CD14-positive monocyte (primary cell): ENCODE measurements at regions not wholly inside any gene's neighbourhood (a gene's known extent, or its start where the extent isn't known, plus 50 kb on each side); places are given as distances from the start of the nearest gene placed in this dataset.

Experiments used
- DNase-seq, 3 donors: peaks; one replicate each; pipeline ENCODE4 v3.0.0-alpha.2; 2011 to 2022
- H2AFZ ChIP-seq: 2 replicates; pipeline ENCODE4 v1.6.0; 2012; ENCODE audit warnings: mild to moderate bottlenecking, low read depth, low read length, inconsistent platforms; ENCODE audit not compliant: insufficient read depth, poor library complexity, severe bottlenecking
- H3K27ac ChIP-seq, 2 donors: 1 replicate in 1 of 2; 2 replicates in 1 of 2; pipeline ENCODE4 v1.5.1; 2012 to 2013; ENCODE audit warnings: low read length in 2 of 2, control low read depth in 1 of 2, inconsistent platforms in 1 of 2, low read depth in 1 of 2, mild to moderate bottlenecking in 1 of 2
- H3K27me3 ChIP-seq, 2 donors: one replicate each; pipeline versions ENCODE4 v1.6.0 to v1.6.1; 2011 to 2013; ENCODE audit warnings: low read length in 2 of 2; ENCODE audit not compliant: control insufficient read depth in 2 of 2, insufficient read depth in 2 of 2
- H3K36me3 ChIP-seq, 2 donors: replicated peaks in 1 of 2; 1 replicate in 1 of 2; 2 replicates in 1 of 2; pipeline versions ENCODE4 v1.5.1 to v1.6.1; 2012 to 2013; ENCODE audit warnings: low read length in 2 of 2, control low read depth in 1 of 2, inconsistent platforms in 1 of 2, mild to moderate bottlenecking in 1 of 2; ENCODE audit not compliant: insufficient read depth in 2 of 2, control insufficient read depth in 1 of 2
- H3K4me1 ChIP-seq, 2 donors: 1 replicate in 1 of 2; 2 replicates in 1 of 2; pipeline versions ENCODE4 v1.5.1 to v1.6.1; 2012 to 2013; ENCODE audit warnings: low read length in 2 of 2, control low read depth in 1 of 2, inconsistent platforms in 1 of 2, mild to moderate bottlenecking in 1 of 2, moderate library complexity in 1 of 2; ENCODE audit not compliant: insufficient read depth in 2 of 2, control insufficient read depth in 1 of 2
- H3K4me2 ChIP-seq: replicated peaks from 2 replicates; pipeline ENCODE3; 2012; ENCODE audit warnings: low read length, moderate library complexity, mild to moderate bottlenecking; ENCODE audit not compliant: poor library complexity, severe bottlenecking; ENCODE audit errors: extremely low read depth
- H3K4me3 ChIP-seq, 3 experiments: fragments of 200-600 bp in 1 of 3; sonication (generic) in 1 of 3; replicated peaks in 1 of 3; 1 replicate in 2 of 3; 2 replicates in 1 of 3; pipeline ENCODE4 v1.5.1; 2011 to 2013; ENCODE audit warnings: low read length in 3 of 3, mild to moderate bottlenecking in 3 of 3, control low read depth in 2 of 3, low read depth in 2 of 3, inconsistent platforms in 1 of 3, moderate library complexity in 1 of 3
- H3K79me2 ChIP-seq: 2 replicates; pipeline ENCODE4 v1.6.0; 2012; ENCODE audit warnings: mild to moderate bottlenecking, control low read depth, inconsistent platforms, low read length, moderate library complexity; ENCODE audit not compliant: insufficient read depth
- H3K9ac ChIP-seq: 2 replicates; pipeline ENCODE4 v1.6.0; 2017; ENCODE audit warnings: low read length, mild to moderate bottlenecking; ENCODE audit not compliant: insufficient read depth, poor library complexity, severe bottlenecking
- H3K9me3 ChIP-seq, 2 donors: replicated peaks in 1 of 2; 1 replicate in 1 of 2; 2 replicates in 1 of 2; pipeline versions ENCODE4 v1.5.1 to v1.6.1; 2012 to 2013; ENCODE audit warnings: low read length in 2 of 2, control low read depth in 1 of 2; ENCODE audit not compliant: control insufficient read depth in 1 of 2, insufficient read depth in 1 of 2
- H4K20me1 ChIP-seq: 2 replicates; pipeline ENCODE4 v1.6.0; 2012; ENCODE audit warnings: mild to moderate bottlenecking, low read length, control low read depth, moderate library complexity; ENCODE audit not compliant: insufficient read depth
- H3K27ac Mint-ChIP-seq, 7 donors: one replicate each; pipeline ENCODE4 v1.8.0; 2020; ENCODE audit warnings: mild to moderate bottlenecking in 7 of 7, mixed read lengths in 7 of 7, moderate library complexity in 6 of 7, inconsistent platforms in 2 of 7
- H3K27me3 Mint-ChIP-seq, 3 donors: one replicate each; pipeline ENCODE4 v1.8.0; 2021 to 2022; ENCODE audit warnings: low read depth in 3 of 3, mild to moderate bottlenecking in 3 of 3, mixed read lengths in 3 of 3, moderate library complexity in 3 of 3, inconsistent platforms in 1 of 3
- H3K36me3 Mint-ChIP-seq, 2 donors: one replicate each; pipeline ENCODE4 v1.8.0; 2020; ENCODE audit warnings: mixed read lengths in 2 of 2, inconsistent platforms in 1 of 2, mild to moderate bottlenecking in 1 of 2
- H3K4me1 Mint-ChIP-seq: one replicate; pipeline ENCODE4 v1.8.0; 2020; ENCODE audit warnings: mild to moderate bottlenecking, mixed read lengths
- H3K4me3 Mint-ChIP-seq, 2 donors: one replicate each; pipeline ENCODE4 v1.8.0; 2020; ENCODE audit warnings: mild to moderate bottlenecking in 2 of 2, mixed read lengths in 2 of 2, moderate library complexity in 1 of 2
- H3K9me3 Mint-ChIP-seq, 7 donors: one replicate each; pipeline ENCODE4 v1.8.0; 2020 to 2022; ENCODE audit warnings: mixed read lengths in 7 of 7, mild to moderate bottlenecking in 6 of 7, moderate library complexity in 6 of 7, inconsistent platforms in 2 of 7
- WGBS: methylation state at CpG from one replicate; pipeline ENCODE4 v1.1.5; 2013; ENCODE audit warnings: missing lambda C conversion rate; ENCODE audit not compliant: insufficient coverage; 5-methylcytosine and 5-hydroxymethylcytosine counted together
- intact Hi-C, 2 donors: fragments of 100-400 bp; cut with micrococcal nuclease; formaldehyde crosslinking; loops; one replicate each; pipeline versions ENCODE4 v1.15.0 to v1.15.1; 2023
- TF ChIP-seq, protein P1 (sequence below): fragments of 200-600 bp; IDR thresholded peaks from one replicate; pipeline ENCODE4 v1.8.0; 2022; ENCODE audit warnings: antibody characterized with exemption, mild to moderate bottlenecking

DNA sequence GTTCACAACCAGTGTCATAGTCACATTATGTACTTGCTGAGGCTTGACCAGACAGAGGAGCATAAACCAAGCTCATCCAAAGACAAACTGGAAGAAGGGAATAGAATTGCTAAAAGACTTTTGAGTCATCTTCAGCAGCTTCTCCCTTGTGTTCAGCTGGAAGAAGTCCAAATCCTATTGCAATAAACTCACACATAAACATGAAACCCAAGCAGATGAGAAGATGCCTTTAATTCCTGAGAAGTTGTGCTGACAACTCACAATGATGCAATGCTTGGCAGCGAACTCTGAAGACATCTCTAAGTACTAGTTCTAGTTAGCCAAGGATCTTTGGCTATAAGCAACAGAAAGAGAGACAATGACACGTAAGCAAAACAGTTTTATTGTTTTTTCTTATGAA lies 642.1 kb downstream of the KCTD16 start:
- 56% methylated on average over 1 of the region's 2 CpGs for WGBS

DNA sequence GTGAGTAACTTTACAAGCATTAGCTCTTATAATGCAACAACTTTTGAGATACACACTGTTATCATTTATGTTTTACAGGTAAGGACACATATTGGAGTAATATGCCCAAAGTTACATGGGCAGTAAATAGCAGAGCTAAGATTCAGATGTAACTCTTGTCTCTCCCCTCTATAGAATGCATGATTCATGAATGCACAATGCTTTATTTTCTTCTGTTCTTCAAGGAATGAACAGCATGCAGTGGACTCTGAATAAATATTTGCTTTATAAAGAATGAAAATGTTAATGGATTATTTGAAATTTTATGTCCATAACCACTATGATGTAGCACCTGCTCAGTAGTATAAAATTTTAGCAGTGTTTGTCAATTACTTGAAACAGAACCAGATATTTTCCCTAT lies 629.5 kb downstream of the KCTD16 start:
- no peak overlapping the region for H2AFZ ChIP-seq
- no peaks in the 10 kb centered on the region for H3K9me3 ChIP-seq
- H3K4me3 ChIP-seq: no peak overlapping the region
- H3K27ac ChIP-seq: no peak overlapping the region
- no peak overlapping the region for H3K27ac Mint-ChIP-seq
- no peak overlapping the region for H3K4me3 Mint-ChIP-seq
- no peaks in the 10 kb centered on the region for H3K27me3 ChIP-seq
- intact Hi-C loops: no loop called here
- peaks cover 0 to 3% (median 0%) of the 10 kb centered on the region in 7 donors for H3K9me3 Mint-ChIP-seq
- no peaks in the 10 kb centered on the region for H3K4me1 ChIP-seq
- no peaks in the 10 kb centered on the region for H3K36me3 ChIP-seq
- no peaks in the 10 kb centered on the region for H3K36me3 Mint-ChIP-seq
- TF ChIP-seq, protein P1, sequence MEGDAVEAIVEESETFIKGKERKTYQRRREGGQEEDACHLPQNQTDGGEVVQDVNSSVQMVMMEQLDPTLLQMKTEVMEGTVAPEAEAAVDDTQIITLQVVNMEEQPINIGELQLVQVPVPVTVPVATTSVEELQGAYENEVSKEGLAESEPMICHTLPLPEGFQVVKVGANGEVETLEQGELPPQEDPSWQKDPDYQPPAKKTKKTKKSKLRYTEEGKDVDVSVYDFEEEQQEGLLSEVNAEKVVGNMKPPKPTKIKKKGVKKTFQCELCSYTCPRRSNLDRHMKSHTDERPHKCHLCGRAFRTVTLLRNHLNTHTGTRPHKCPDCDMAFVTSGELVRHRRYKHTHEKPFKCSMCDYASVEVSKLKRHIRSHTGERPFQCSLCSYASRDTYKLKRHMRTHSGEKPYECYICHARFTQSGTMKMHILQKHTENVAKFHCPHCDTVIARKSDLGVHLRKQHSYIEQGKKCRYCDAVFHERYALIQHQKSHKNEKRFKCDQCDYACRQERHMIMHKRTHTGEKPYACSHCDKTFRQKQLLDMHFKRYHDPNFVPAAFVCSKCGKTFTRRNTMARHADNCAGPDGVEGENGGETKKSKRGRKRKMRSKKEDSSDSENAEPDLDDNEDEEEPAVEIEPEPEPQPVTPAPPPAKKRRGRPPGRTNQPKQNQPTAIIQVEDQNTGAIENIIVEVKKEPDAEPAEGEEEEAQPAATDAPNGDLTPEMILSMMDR: no peak
- H3K27me3 Mint-ChIP-seq: no peaks in the 10 kb centered on the region
- no peaks in the 10 kb centered on the region for H3K4me1 Mint-ChIP-seq
- no peak overlapping the region for H3K4me2 ChIP-seq
- H3K9ac ChIP-seq: no peak overlapping the region
- no peaks in the 10 kb centered on the region for H3K79me2 ChIP-seq
- no peak for DNase-seq
- no peaks in the 10 kb centered on the region for H4K20me1 ChIP-seq

More for the DNA sequence above, 642.1 kb downstream of the KCTD16 start:
- peaks cover 1 to 13% (median 2%) of the 10 kb centered on the region in 7 donors for H3K9me3 Mint-ChIP-seq
- no peak overlapping the region for H3K4me2 ChIP-seq
- H2AFZ ChIP-seq: no peak overlapping the region
- intact Hi-C loops: no loop called here
- no peak overlapping the region for H3K4me3 ChIP-seq
- H3K36me3 ChIP-seq: no peaks in the 10 kb centered on the region
- no peaks in the 10 kb centered on the region for H3K4me1 Mint-ChIP-seq
- no peak overlapping the region for H3K9ac ChIP-seq
- TF ChIP-seq, protein P1: no peak
- peaks cover 0 to 8% of the 10 kb centered on the region in 2 donors for H3K9me3 ChIP-seq
- no peaks in the 10 kb centered on the region for H3K36me3 Mint-ChIP-seq
- no peak overlapping the region for H3K4me3 Mint-ChIP-seq
- H3K27ac ChIP-seq: no peak overlapping the region
- H3K27ac Mint-ChIP-seq: no peak overlapping the region
- H3K27me3 ChIP-seq: no peaks in the 10 kb centered on the region
- H3K27me3 Mint-ChIP-seq: no peaks in the 10 kb centered on the region
- no peaks in the 10 kb centered on the region for H3K4me1 ChIP-seq
- H3K79me2 ChIP-seq: no peaks in the 10 kb centered on the region
- DNase-seq: no peak
- no peaks in the 10 kb centered on the region for H4K20me1 ChIP-seq
